Testis (tissue), 2 donors: ENCODE measurements at regions not wholly inside any gene's neighbourhood (a gene's known extent, or its start where the extent isn't known, plus 50 kb on each side); places are given as distances from the start of the nearest gene placed in this dataset.

Experiments
- DNase-seq: peaks from one replicate; pipeline ENCODE4 v3.0.0-alpha.2; 2019
- H3K27ac ChIP-seq, 2 donors: fragments of 200-600 bp; sonication (generic); one replicate each; pipeline ENCODE4 v1.5.1; 2019
- H3K27me3 ChIP-seq: fragments of 200-600 bp; sonication (generic); one replicate; pipeline ENCODE4 v1.5.1; 2019
- H3K36me3 ChIP-seq: fragments of 200-600 bp; sonication (generic); one replicate; pipeline ENCODE4 v1.5.1; 2017; ENCODE audit warnings: low read depth; ENCODE audit errors: missing control alignments
- H3K4me1 ChIP-seq: fragments of 200-600 bp; sonication (generic); one replicate; pipeline ENCODE4 v1.5.1; 2019
- H3K4me3 ChIP-seq, 2 donors: fragments of 200-600 bp; sonication (generic); one replicate each; pipeline ENCODE4 v1.5.1; 2017 to 2019
- H3K9me3 ChIP-seq: fragments of 200-600 bp; sonication (generic); one replicate; pipeline ENCODE4 v1.5.1; 2017
- CTCF ChIP-seq, 3 experiments: fragments of 450-650 bp in 2 of 3; fragments of 200-600 bp in 1 of 3; sonication (generic) in 1 of 3; IDR thresholded peaks; one replicate each; pipeline ENCODE4 v1.5.1; 2016 to 2019; ENCODE audit warnings: antibody characterized with exemption in 3 of 3, mild to moderate bottlenecking in 2 of 3, moderate library complexity in 1 of 3
- POLR2A ChIP-seq: fragments of 450-650 bp; IDR thresholded peaks from one replicate; pipeline ENCODE4 v1.6.1; 2017; ENCODE audit warnings: antibody characterized with exemption, mild to moderate bottlenecking, moderate library complexity
- WGBS, 2 donors: methylation state at CpG; one replicate each; pipeline ENCODE4 v1.1.5; 2018; 5-methylcytosine and 5-hydroxymethylcytosine counted together
- intact Hi-C: fragments of 100-400 bp; cut with DNase I; formaldehyde crosslinking; loops from one replicate; pipeline ENCODE4 v1.15.1; 2023; ENCODE audit warnings: low total_unique reads

DNA sequence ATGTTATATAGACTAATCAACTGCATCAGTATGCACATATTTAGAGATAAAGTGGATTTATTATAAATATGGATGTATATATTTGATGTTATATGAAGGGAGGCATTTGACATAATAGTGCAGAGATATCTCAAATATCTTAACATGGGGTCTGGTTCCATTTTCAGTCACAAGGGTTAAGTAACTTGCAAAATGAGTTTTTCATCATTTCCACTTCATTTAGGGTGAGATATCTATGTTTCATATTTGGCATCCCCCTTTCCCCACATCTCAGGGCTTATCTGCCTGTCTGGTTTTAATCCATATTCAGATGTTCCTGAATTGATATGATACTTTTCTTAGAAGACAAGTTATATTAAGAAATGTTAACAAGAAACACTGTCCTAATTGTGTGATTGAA, 2141.2 kb downstream of the PCDH9 start:
- H3K9me3 ChIP-seq: no peaks in the 10 kb centered on the region
- DNase-seq: no peak
- no peaks in the 10 kb centered on the region for H3K36me3 ChIP-seq
- no peaks in the 10 kb centered on the region for H3K4me1 ChIP-seq
- H3K27me3 ChIP-seq: no peaks in the 10 kb centered on the region
- H3K27ac ChIP-seq: no peak overlapping the region
- TF ChIP-seq POLR2A (no peak), CTCF (IDR thresholded peaks at IDR 0.05) (no peak)
- H3K4me3 ChIP-seq: no peak overlapping the region
- intact Hi-C loops: no loop called here

- Histone ChIP-seq H3K27me3 (no peaks in the 10 kb centered on the region), H3K9me3 (no peaks in the 10 kb centered on the region), H3K27ac (no peak overlapping the region), H3K4me3 (no peak overlapping the region), H3K4me1 (no peaks in the 10 kb centered on the region), H3K36me3 (no peaks in the 10 kb centered on the region)
- TF ChIP-seq CTCF (IDR thresholded peaks at IDR 0.05) (no peak), POLR2A (no peak)
- WGBS, 2 donors: 96 to 98% methylated on average over 2 to 6 of the region's 6 CpGs
- no peak for DNase-seq
- intact Hi-C loops: no loop called here
These were observed 2144.2 kb downstream of the PCDH9 start for GRCh38 chr13:65085977-65086376.

GRCh38 chr13:65074248-65074647, 2155.9 kb downstream of the PCDH9 start:
- 72 to 77% methylated on average over 5 of the region's 5 CpGs for WGBS, 2 donors
- intact Hi-C loops: no loop called here

GRCh38 chr13:65064967-65065366, 2165.2 kb downstream of the PCDH9 start:
- Histone ChIP-seq H3K36me3 (no peaks in the 10 kb centered on the region), H3K9me3 (no peaks in the 10 kb centered on the region), H3K27ac (no peak overlapping the region), H3K27me3 (no peaks in the 10 kb centered on the region), H3K4me1 (no peaks in the 10 kb centered on the region), H3K4me3 (no peak overlapping the region)
- intact Hi-C loops: no loop called here
- no peak for DNase-seq
- whole genome bisulfite sequencing, 2 donors: 64 to 70% methylated on average over 4 of the region's 4 CpGs
- TF ChIP-seq CTCF (IDR thresholded peaks at IDR 0.05) (no peak), POLR2A (no peak)

More at GRCh38 chr13:65074248-65074647, 2155.9 kb downstream of the PCDH9 start:
- no peaks in the 10 kb centered on the region for H3K36me3 ChIP-seq
- H3K27ac ChIP-seq: no peak overlapping the region
- H3K4me3 ChIP-seq: no peak overlapping the region
- H3K4me1 ChIP-seq: no peaks in the 10 kb centered on the region
- TF ChIP-seq CTCF (IDR thresholded peaks at IDR 0.05): no peak
- no peak for TF ChIP-seq POLR2A
- DNase-seq: no peak
- no peaks in the 10 kb centered on the region for H3K9me3 ChIP-seq
- no peaks in the 10 kb centered on the region for H3K27me3 ChIP-seq

DNA sequence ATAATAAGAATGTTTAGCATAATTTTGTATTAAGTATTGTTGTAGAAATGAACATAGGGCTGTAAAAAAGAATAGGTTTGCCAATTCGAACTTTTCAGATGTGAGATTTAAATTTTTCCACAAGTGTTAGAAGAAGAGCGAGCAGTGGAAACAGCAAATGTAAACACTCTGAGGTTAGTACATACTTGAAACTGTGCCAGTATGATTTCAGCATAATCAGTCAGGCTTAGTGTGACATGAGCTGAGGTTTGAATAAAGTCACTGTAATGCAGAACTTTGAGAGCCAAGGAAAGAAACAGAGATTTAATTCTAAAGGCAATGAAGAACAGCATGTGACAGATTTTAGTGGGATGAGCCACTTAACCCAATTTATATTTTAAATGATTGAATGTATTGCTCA, 2166.4 kb downstream of the PCDH9 start:
- no peaks in the 10 kb centered on the region for H3K36me3 ChIP-seq
- H3K27ac ChIP-seq: no peak overlapping the region
- H3K9me3 ChIP-seq: no peaks in the 10 kb centered on the region
- no peaks in the 10 kb centered on the region for H3K4me1 ChIP-seq
- TF ChIP-seq CTCF (IDR thresholded peaks at IDR 0.05): no peak
- H3K4me3 ChIP-seq: no peak overlapping the region
- intact Hi-C loops: no loop called here
- WGBS, 2 donors: 29 to 62% methylated on average over 2 of the region's 2 CpGs
- H3K27me3 ChIP-seq: no peaks in the 10 kb centered on the region
- DNase-seq: no peak
